NT2/D1 (cell line): ENCODE measurements at regions not wholly inside any gene's neighbourhood (a gene's known extent, or its start where the extent isn't known, plus 50 kb on each side); places are given as distances from the start of the nearest gene placed in this dataset.
"Not testable (repeated sequence)": the region's sequence is repeated elsewhere in the genome, so short reads cannot be mapped to it uniquely, and the experiment has no call there.

Source experiments
- DNase-seq: peaks from one replicate; pipeline ENCODE4 v3.0.0-alpha.2; 2011; ENCODE audit warnings: low read depth, low spot score
- H3K27me3 ChIP-seq: 2 replicates; pipeline ENCODE4 v1.6.0; 2011; ENCODE audit warnings: mild to moderate bottlenecking; ENCODE audit not compliant: insufficient read length, insufficient read depth
- H3K36me3 ChIP-seq: 2 replicates; pipeline ENCODE4 v1.6.1; 2011; ENCODE audit warnings: mild to moderate bottlenecking, low read length, mixed read lengths; ENCODE audit not compliant: insufficient read depth, insufficient read length
- H3K4me1 ChIP-seq: 2 replicates; pipeline ENCODE4 v1.5.1; 2011; ENCODE audit not compliant: insufficient read depth, insufficient read length
- H3K4me3 ChIP-seq: 2 replicates; pipeline ENCODE4 v1.5.1; 2011; ENCODE audit warnings: low read depth; ENCODE audit not compliant: insufficient read length
- H3K9ac ChIP-seq: 2 replicates; pipeline ENCODE4 v1.6.0; 2011; ENCODE audit warnings: low read depth; ENCODE audit not compliant: insufficient read length
- H3K9me3 ChIP-seq: 2 replicates; pipeline ENCODE4 v1.5.1; 2011; ENCODE audit warnings: mild to moderate bottlenecking, low read length; ENCODE audit not compliant: insufficient read depth
- SUZ12 ChIP-seq: IDR thresholded peaks from 2 replicates; pipeline ENCODE4 v1.6.1; 2011; ENCODE audit not compliant: insufficient read length, insufficient read depth; ENCODE audit errors: extremely low read depth
- YY1 ChIP-seq: IDR thresholded peaks from 2 replicates; pipeline ENCODE4 v1.6.1; 2011; ENCODE audit not compliant: insufficient read length, insufficient read depth
- ZNF274 ChIP-seq: IDR thresholded peaks from 2 replicates; pipeline ENCODE4 v1.6.1; 2011; ENCODE audit warnings: mild to moderate bottlenecking, low read depth, low read length

GRCh38 chrX:67338262-67338661 lies 205.6 kb upstream of the AR start:
- no peaks in the 10 kb centered on the region for H3K9me3 ChIP-seq
- no peaks in the 10 kb centered on the region for H3K36me3 ChIP-seq
- no peak for TF ChIP-seq YY1
- no peaks in the 10 kb centered on the region for H3K4me1 ChIP-seq
- no peak for DNase-seq
- no peaks in the 10 kb centered on the region for H3K27me3 ChIP-seq
- no peak overlapping the region for H3K4me3 ChIP-seq
- no peak overlapping the region for H3K9ac ChIP-seq

DNA sequence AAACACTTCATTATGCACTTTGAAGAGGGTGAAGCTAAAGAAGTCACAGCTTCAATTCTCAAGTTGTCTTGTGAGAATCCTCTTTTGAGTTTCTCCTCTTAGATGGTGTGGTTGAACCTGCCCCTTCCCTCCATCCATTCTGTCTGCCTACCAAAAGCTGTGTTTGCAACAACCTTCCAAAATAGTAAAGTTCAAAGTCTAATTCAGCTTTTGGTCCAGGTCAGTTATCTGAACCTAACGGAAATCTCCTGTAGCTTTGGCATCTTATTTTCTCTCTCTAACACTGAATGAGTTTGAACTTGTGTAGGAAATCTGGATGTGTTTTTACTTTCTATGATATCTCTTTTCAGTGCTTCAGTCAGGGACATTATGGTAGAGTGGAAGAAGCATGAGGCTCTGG lies 201.7 kb upstream of the AR start:
- TF ChIP-seq SUZ12 (no peak), ZNF274 (no peak), YY1 (no peak)
- no peak overlapping the region for H3K9ac ChIP-seq

GRCh38 chrX:67346225-67346624 lies 197.6 kb upstream of the AR start:
- H3K4me3 ChIP-seq: no peak overlapping the region
- H3K36me3 ChIP-seq: no peaks in the 10 kb centered on the region
- H3K4me1 ChIP-seq: no peaks in the 10 kb centered on the region
- no peaks in the 10 kb centered on the region for H3K9me3 ChIP-seq
- H3K9ac ChIP-seq: no peak overlapping the region
- TF ChIP-seq YY1 (no peak), ZNF274 (no peak), SUZ12 (no peak)
- DNase-seq: no peak
- no peaks in the 10 kb centered on the region for H3K27me3 ChIP-seq

More for the DNA sequence above, 201.7 kb upstream of the AR start:
- no peaks in the 10 kb centered on the region for H3K9me3 ChIP-seq
- H3K4me3 ChIP-seq: no peak overlapping the region
- DNase-seq: no peak
- H3K4me1 ChIP-seq: no peaks in the 10 kb centered on the region
- H3K36me3 ChIP-seq: no peaks in the 10 kb centered on the region
- H3K27me3 ChIP-seq: no peaks in the 10 kb centered on the region

GRCh38 chrX:67346667-67347066 lies 197.2 kb upstream of the AR start:
- TF ChIP-seq YY1 (no peak), SUZ12 (no peak), ZNF274 (no peak)
- no peak for DNase-seq
- Histone ChIP-seq H3K4me3 (no peak overlapping the region), H3K9ac (no peak overlapping the region), H3K36me3 (no peaks in the 10 kb centered on the region), H3K4me1 (no peaks in the 10 kb centered on the region), H3K27me3 (no peaks in the 10 kb centered on the region), H3K9me3 (no peaks in the 10 kb centered on the region)

DNA sequence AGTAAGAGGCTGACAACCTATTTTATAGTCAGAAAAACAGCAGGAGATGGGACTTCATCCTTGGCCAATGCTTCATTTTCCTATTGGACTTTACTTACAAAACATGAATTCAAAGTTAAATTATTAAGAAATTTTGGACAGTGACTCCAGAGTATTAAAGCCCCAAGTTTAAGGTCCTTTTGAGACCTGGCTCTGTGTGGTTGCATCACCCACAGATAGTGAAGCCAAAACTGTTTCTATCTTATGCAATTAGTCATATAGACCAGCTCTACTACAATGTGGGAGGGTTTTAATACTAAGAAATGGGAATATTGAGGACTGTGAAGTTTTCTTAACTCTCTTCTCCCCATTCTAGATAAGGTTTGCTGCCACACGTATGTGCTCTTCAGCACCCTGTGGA lies 196.7 kb upstream of the AR start:
- Histone ChIP-seq H3K9me3 (no peaks in the 10 kb centered on the region), H3K36me3 (no peaks in the 10 kb centered on the region), H3K9ac (no peak overlapping the region), H3K27me3 (no peaks in the 10 kb centered on the region), H3K4me1 (no peaks in the 10 kb centered on the region), H3K4me3 (no peak overlapping the region)
- no peak for TF ChIP-seq SUZ12
- no peak for TF ChIP-seq YY1
- no peak for TF ChIP-seq ZNF274
- no peak for DNase-seq

GRCh38 chrX:67351411-67351810 lies 192.4 kb upstream of the AR start:
- no peak for DNase-seq
- Histone ChIP-seq H3K4me1 (no peaks in the 10 kb centered on the region), H3K4me3 (no peak overlapping the region), H3K27me3 (no peaks in the 10 kb centered on the region), H3K9me3 (no peaks in the 10 kb centered on the region), H3K36me3 (no peaks in the 10 kb centered on the region), H3K9ac (no peak overlapping the region)
- TF ChIP-seq ZNF274: no peak
- no peak for TF ChIP-seq SUZ12
- no peak for TF ChIP-seq YY1

DNA sequence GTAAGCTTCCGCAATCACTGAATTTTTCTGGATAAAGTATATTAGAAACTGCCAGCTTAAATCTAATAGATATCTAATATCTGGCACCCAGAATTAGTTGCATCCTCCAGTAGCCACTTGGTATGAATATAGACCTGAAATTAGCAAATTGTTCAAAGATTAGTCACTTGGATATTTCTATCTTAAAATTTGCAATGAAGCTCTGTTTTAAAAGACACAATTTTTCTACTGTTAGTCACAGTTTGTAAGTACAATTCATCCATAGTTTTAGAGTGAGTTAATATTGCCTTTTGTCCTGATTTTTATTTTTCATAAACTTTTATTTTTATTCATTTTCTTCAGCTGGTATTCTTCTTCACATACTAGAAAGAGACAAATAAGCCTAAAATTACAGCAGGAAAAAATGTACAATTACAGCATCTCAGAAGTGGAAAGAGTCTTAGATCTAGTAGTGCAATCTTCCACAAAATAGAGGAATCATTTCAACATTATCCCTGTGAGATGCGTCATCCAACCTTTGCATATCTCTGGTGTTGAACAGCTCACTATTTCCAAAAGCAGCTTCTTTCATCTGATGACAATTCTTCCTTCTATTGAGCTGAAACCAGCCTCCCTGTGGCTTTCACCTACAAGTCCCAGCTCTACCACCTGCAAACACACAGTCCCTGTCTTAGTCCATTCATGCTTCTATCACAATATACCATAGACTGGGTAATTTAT lies 190.0 kb upstream of the AR start:
- H3K9me3 ChIP-seq: 0 out of 2 replicates have a peak, but pooled peaks cover 5% of the 10 kb centered on the region
- no peak overlapping the region for H3K4me3 ChIP-seq
- H3K36me3 ChIP-seq: no peaks in the 10 kb centered on the region
- H3K27me3 ChIP-seq: no peaks in the 10 kb centered on the region
- H3K9ac ChIP-seq: no peak overlapping the region
- TF ChIP-seq YY1 (no peak), SUZ12 (no peak), ZNF274 (no peak)
- no peak for DNase-seq
- no peaks in the 10 kb centered on the region for H3K4me1 ChIP-seq

DNA sequence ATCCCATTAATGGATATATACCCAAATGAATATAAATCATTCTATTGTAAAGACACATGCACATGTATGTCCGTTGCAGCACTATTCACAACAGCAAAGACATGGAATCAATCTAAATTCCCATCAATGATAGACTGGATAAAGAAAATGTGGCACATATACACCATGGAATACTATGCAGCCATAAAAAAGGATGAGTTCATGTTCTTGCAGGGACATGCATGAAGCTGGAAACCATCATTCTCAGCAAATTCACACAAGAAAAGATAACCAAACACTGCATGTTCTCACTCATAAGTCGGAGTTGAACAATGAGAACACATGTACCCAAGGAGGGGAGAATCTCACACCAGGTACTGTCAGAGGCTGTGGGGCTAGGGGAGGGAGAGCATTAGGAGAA lies 182.6 kb upstream of the AR start:
- not testable (repeated sequence) for H3K4me1 ChIP-seq, H3K4me3 ChIP-seq, H3K36me3 ChIP-seq, DNase-seq, H3K9me3 ChIP-seq, H3K9ac ChIP-seq, H3K27me3 ChIP-seq
